Adrenal gland (tissue), 9 donors: ENCODE measurements at regions not wholly inside any gene's neighbourhood (a gene's known extent, or its start where the extent isn't known, plus 50 kb on each side); places are given as distances from the start of the nearest gene placed in this dataset.

Experiments used
- DNase-seq, 7 donors: peaks; one replicate each; pipeline ENCODE4 v3.0.0-alpha.2; 2019 to 2020
- H3K27ac ChIP-seq, 5 donors: fragments of 200-600 bp; sonication (generic) in 4 of 5; 1 replicate in 3 of 5; 2 replicates in 2 of 5; pipeline versions ENCODE4 v1.5.1 to v1.8.0; 2016 to 2020; ENCODE audit warnings: mild to moderate bottlenecking in 1 of 5
- H3K27me3 ChIP-seq: fragments of 200-600 bp; 2 replicates; pipeline ENCODE4 v1.8.0; 2021
- H3K36me3 ChIP-seq, 2 donors: fragments of 200-600 bp; replicated peaks in 1 of 2; 1 replicate in 1 of 2; 2 replicates in 1 of 2; pipeline versions ENCODE4 v1.5.1 to v1.8.0; 2018 to 2022
- H3K4me1 ChIP-seq, 2 donors: fragments of 200-600 bp; replicated peaks in 1 of 2; 1 replicate in 1 of 2; 2 replicates in 1 of 2; pipeline versions ENCODE4 v1.5.1 to v1.8.0; 2018 to 2021
- H3K4me3 ChIP-seq, 4 donors: fragments of 200-600 bp; sonication (generic) in 3 of 4; one replicate each; pipeline ENCODE4 v1.5.1; 2016 to 2018
- H3K9me3 ChIP-seq, 3 donors: fragments of 200-600 bp; sonication (generic) in 1 of 3; replicated peaks in 1 of 3; 1 replicate in 2 of 3; 2 replicates in 1 of 3; pipeline versions ENCODE4 v1.5.1 to v1.8.0; 2016 to 2021
- POLR2A ChIP-seq, 2 donors: fragments of 450-650 bp; IDR thresholded peaks; one replicate each; pipeline ENCODE4 v1.6.1; 2017; ENCODE audit warnings: antibody characterized with exemption in 2 of 2, mild to moderate bottlenecking in 2 of 2, moderate library complexity in 1 of 2
- WGBS, 4 donors: extraction: QIAGEN DNeasy Blood & Tissue Kit in 2 of 4; methylation state at CpG; one replicate each; pipeline versions ENCODE4 v1.1.5 to v1.1.7; 2013 to 2017; 5-methylcytosine and 5-hydroxymethylcytosine counted together
- intact Hi-C, 2 donors: fragments of 100-400 bp; cut with DNase I; formaldehyde crosslinking; loops; one replicate each; pipeline versions ENCODE4 v1.14.1 to v1.15.0; 2022 to 2023
- TF ChIP-seq, protein P1 (sequence below), 6 experiments: fragments of 450-650 bp in 4 of 6; fragments of 200-600 bp in 2 of 6; sonication (generic) in 1 of 6; IDR thresholded peaks; 1 replicate in 5 of 6; 2 replicates in 1 of 6; pipeline versions ENCODE4 v1.5.1 to v1.8.0; 2016 to 2021; ENCODE audit warnings: antibody characterized with exemption in 6 of 6, mild to moderate bottlenecking in 2 of 6, moderate library complexity in 1 of 6
- donor health status: healthy with polysubstance abuse.
- donor health status: Bipolar disorder and iron deficiency.
- donor health status: DM: yes; HTN: yes; CAD: no.
- donor health status: DM: no; HTN: no; CAD: no.
- donor health status: DM: no; HTN: no; CAD: no.

DNA sequence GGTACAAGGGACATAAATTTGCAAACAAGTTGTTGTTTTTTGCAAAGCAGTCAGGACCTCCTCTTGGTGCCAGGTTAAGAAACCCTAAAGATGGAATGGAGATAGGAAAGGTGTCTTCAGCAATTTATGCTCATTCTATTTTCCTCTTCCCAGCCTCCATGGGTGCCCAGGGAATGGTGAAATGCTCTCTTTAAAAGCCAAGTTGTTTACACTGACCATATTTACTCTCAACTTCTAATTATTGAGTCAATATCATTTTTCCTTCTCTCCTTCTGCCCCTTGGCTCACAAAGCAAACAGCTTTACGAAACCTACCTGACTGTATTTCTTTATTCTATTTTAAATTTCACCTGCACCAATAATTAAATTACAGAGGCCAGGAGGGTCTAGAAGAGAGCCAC, 138.5 kb upstream of the IRX3 start:
- Histone ChIP-seq H3K4me3 (no peak overlapping the region), H3K36me3 (no peaks in the 10 kb centered on the region), H3K4me1 (peaks cover 8 to 18% of the 10 kb centered on the region in 2 donors), H3K27ac (no peak overlapping the region), H3K27me3 (peaks cover 15% of the 10 kb centered on the region), H3K9me3 (no peaks in the 10 kb centered on the region)
- 88 to 100% (median 93%) methylated on average over 1 of the region's 1 CpG for WGBS, 4 donors
- DNase-seq: no peak
- intact Hi-C loops: loop anchor here in 1 of 2 donors (10.0 kb wide), 1 partner anchor 60 kb away; no protein-coding TSS in a partner anchor
- TF ChIP-seq, protein P1, sequence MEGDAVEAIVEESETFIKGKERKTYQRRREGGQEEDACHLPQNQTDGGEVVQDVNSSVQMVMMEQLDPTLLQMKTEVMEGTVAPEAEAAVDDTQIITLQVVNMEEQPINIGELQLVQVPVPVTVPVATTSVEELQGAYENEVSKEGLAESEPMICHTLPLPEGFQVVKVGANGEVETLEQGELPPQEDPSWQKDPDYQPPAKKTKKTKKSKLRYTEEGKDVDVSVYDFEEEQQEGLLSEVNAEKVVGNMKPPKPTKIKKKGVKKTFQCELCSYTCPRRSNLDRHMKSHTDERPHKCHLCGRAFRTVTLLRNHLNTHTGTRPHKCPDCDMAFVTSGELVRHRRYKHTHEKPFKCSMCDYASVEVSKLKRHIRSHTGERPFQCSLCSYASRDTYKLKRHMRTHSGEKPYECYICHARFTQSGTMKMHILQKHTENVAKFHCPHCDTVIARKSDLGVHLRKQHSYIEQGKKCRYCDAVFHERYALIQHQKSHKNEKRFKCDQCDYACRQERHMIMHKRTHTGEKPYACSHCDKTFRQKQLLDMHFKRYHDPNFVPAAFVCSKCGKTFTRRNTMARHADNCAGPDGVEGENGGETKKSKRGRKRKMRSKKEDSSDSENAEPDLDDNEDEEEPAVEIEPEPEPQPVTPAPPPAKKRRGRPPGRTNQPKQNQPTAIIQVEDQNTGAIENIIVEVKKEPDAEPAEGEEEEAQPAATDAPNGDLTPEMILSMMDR (IDR thresholded peaks at IDR 0.05): no peak
- no peak for TF ChIP-seq POLR2A (IDR thresholded peaks at IDR 0.05)

DNA sequence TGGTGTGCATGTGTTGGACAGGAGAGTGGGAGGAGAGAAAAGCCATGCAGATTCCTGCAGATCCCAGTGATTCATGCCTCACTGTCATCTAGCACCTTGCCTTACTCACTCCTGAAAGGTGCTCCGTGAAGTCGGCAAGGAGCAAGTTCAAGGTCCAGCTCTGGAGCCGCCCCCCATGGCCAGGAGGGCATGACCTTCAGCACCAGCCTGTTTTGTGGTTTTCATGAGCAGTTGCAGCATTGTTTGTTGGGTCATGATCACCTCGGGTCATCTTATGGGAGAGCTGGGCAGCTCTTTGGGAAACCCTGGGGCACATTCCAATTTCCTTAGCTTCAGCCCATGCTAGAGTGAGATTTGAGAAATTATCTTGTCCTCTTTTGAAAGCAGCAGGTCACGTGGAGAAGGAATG, 137.5 kb upstream of the IRX3 start:
- peaks cover 8 to 18% of the 10 kb centered on the region in 2 donors for H3K4me1 ChIP-seq
- no peak for TF ChIP-seq POLR2A (IDR thresholded peaks at IDR 0.05)
- TF ChIP-seq, protein P1 (IDR thresholded peaks at IDR 0.05): no peak
- H3K9me3 ChIP-seq: no peaks in the 10 kb centered on the region
- no peak overlapping the region for H3K27ac ChIP-seq
- H3K4me3 ChIP-seq: no peak overlapping the region
- 56 to 67% (median 65%) methylated on average over 5 of the region's 5 CpGs for WGBS, 4 donors
- intact Hi-C loops: loop anchor here in 1 of 2 donors (10.0 kb wide), 1 partner anchor 61 kb away; no protein-coding TSS in a partner anchor
- peaks cover 11% of the 10 kb centered on the region for H3K27me3 ChIP-seq
- no peaks in the 10 kb centered on the region for H3K36me3 ChIP-seq
- no peak for DNase-seq

DNA sequence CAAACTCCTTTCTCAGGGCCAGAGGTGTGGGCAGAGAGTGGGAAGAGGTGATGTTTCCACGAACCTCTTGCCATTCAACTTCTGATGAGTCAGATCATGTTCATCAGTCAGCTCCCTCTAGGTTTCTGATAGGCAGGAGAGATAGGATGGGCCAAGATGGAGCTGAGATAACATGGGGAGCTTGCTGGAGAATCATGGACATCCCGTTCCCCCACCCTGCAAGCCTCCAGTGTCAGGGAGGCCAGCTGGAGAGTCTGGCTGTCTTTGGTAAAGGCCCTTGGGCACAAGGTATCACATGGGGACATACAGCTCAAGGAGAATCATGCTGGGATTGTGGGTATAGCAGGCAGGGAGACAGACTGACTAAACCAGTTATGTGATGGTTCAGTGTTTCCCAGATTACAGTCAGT, 136.0 kb upstream of the IRX3 start:
- intact Hi-C loops: loop anchor here in 1 of 2 donors (10.0 kb wide), 1 partner anchor 62 kb away; no protein-coding TSS in a partner anchor
- no peaks in the 10 kb centered on the region for H3K9me3 ChIP-seq
- H3K4me1 ChIP-seq: peaks cover 8 to 18% of the 10 kb centered on the region in 2 donors
- H3K27me3 ChIP-seq: no peaks in the 10 kb centered on the region
- TF ChIP-seq, protein P1 (IDR thresholded peaks at IDR 0.05): no peak
- no peak for TF ChIP-seq POLR2A (IDR thresholded peaks at IDR 0.05)
- H3K4me3 ChIP-seq: no peak overlapping the region
- no peaks in the 10 kb centered on the region for H3K36me3 ChIP-seq
- peak overlapping the region in 1 of 5 donors; percentile 65 for H3K27ac ChIP-seq
- WGBS, 4 donors: 21 to 47% (median 38%) methylated on average over 2 of the region's 2 CpGs
- no peak for DNase-seq

DNA sequence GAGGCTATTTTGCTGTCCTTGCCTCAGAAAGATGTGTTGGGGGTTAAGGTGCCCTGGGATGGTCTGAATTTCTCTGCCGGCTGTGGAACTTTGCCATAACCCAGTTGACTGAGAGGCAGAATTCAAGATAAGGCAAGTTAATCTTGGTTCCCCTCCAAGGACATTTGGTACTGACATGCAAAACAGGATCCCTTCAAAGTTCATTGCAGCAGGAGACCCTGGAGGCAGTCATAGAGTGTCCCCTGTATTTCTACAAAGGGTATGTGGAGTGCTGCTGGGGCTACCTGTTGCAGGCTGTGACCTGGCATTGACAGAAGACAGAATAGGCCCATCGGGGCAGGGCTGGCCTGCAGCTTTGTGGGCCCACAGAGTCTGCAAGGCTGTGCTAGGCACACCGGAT, 135.6 kb upstream of the IRX3 start:
- peak overlapping the region in 1 of 5 donors; percentile 65 for H3K27ac ChIP-seq
- WGBS, 4 donors: 17 to 48% (median 40%) methylated on average over 3 of the region's 3 CpGs
- peaks cover 8 to 18% of the 10 kb centered on the region in 2 donors for H3K4me1 ChIP-seq
- H3K27me3 ChIP-seq: no peaks in the 10 kb centered on the region
- H3K4me3 ChIP-seq: no peak overlapping the region
- H3K9me3 ChIP-seq: no peaks in the 10 kb centered on the region
- TF ChIP-seq, protein P1 (IDR thresholded peaks at IDR 0.05): no peak
- TF ChIP-seq POLR2A (IDR thresholded peaks at IDR 0.05): no peak
- intact Hi-C loops: loop anchor here in 1 of 2 donors (10.0 kb wide), 1 partner anchor 63 kb away; no protein-coding TSS in a partner anchor
- DNase-seq: peak in 4 of 7 donors; percentile 12 to 54 (median 26)
- no peaks in the 10 kb centered on the region for H3K36me3 ChIP-seq
